IMR-90 (cell line): ENCODE measurements at regions not wholly inside any gene's neighbourhood (a gene's known extent, or its start where the extent isn't known, plus 50 kb on each side); places are given as distances from the start of the nearest gene placed in this dataset.

Source experiments
- ATAC-seq: fragments of 200-7000 bp; cut with Tn5 transposase; 2 replicates; pipeline ENCODE4 v1.9.1; 2020; ENCODE audit warnings: low read depth, mild to moderate bottlenecking, moderate library complexity
- BruUV-seq: library from RNA; stranded (reverse); fragments of 400-500 nt; replicated peaks from 2 replicates; lab custom pipeline; 2021; lab: Mats Ljungman, UMichigan
- CTCF ChIA-PET: fragments of 300-600 bp; formaldehyde crosslinking; extraction: SDS; loops from one replicate; lab custom pipeline; 2021; ENCODE audit warnings: antibody characterized with exemption; lab: Yijun Ruan, JAX
- POLR2A ChIA-PET: fragments of 300-600 bp; sonication (Branson Sonifier 250); formaldehyde crosslinking; loops from one replicate; lab custom pipeline; 2022; ENCODE audit warnings: antibody characterized with exemption; ENCODE audit not compliant: unreplicated experiment; lab: Charles Lee
- DNase-seq: peaks from one replicate; pipeline ENCODE4 v3.0.0; 2013
- H2AFZ ChIP-seq: replicated peaks from 2 replicates; pipeline ENCODE3; 2013; ENCODE audit warnings: low read length, mild to moderate bottlenecking; ENCODE audit not compliant: poor library complexity
- H2AK5ac ChIP-seq: 2 replicates; pipeline ENCODE4 v1.6.1; 2013; ENCODE audit warnings: low read depth, low read length, inconsistent platforms
- H2AK9ac ChIP-seq: replicated peaks from 2 replicates; pipeline ENCODE3; 2013; ENCODE audit warnings: mild to moderate bottlenecking, low read depth, low read length, moderate library complexity; ENCODE audit not compliant: poor library complexity
- H2BK120ac ChIP-seq: 2 replicates; pipeline ENCODE4 v1.6.1; 2013; ENCODE audit warnings: low read depth, low read length, inconsistent platforms
- H2BK15ac ChIP-seq: 3 replicates; pipeline ENCODE4 v1.6.1; 2013; ENCODE audit warnings: low read depth, low read length, inconsistent platforms
- H2BK20ac ChIP-seq: 2 replicates; pipeline ENCODE4 v1.6.1; 2013; ENCODE audit warnings: low read depth, mild to moderate bottlenecking, inconsistent platforms, low read length, moderate library complexity
- H2BK5ac ChIP-seq: 2 replicates; pipeline ENCODE4 v1.6.1; 2013; ENCODE audit warnings: mild to moderate bottlenecking, low read depth, low read length, inconsistent platforms; ENCODE audit not compliant: poor library complexity, severe bottlenecking
- H3K14ac ChIP-seq: replicated peaks from 2 replicates; pipeline ENCODE4 v1.6.1; 2013; ENCODE audit warnings: low read depth, low read length, inconsistent platforms
- H3K18ac ChIP-seq: 2 replicates; pipeline ENCODE4 v1.6.1; 2013; ENCODE audit warnings: low read depth, low read length, control low read depth
- H3K23ac ChIP-seq: 2 replicates; pipeline ENCODE4 v1.6.1; 2013; ENCODE audit warnings: low read depth, low read length, inconsistent platforms
- H3K27ac ChIP-seq: 2 replicates; pipeline ENCODE4 v1.5.1; 2013; ENCODE audit warnings: mild to moderate bottlenecking, control low read depth, low read length; ENCODE audit not compliant: insufficient read depth
- H3K27me3 ChIP-seq: 2 replicates; pipeline ENCODE4 v1.6.1; 2013; ENCODE audit warnings: low read length; ENCODE audit not compliant: control insufficient read depth, insufficient read depth
- H3K36me3 ChIP-seq: 2 replicates; pipeline ENCODE4 v1.6.1; 2013; ENCODE audit warnings: low read length, mixed read lengths; ENCODE audit not compliant: control insufficient read depth, insufficient read depth
- H3K4ac ChIP-seq: 2 replicates; pipeline ENCODE4 v1.6.1; 2013; ENCODE audit warnings: low read depth, low read length, inconsistent platforms
- H3K4me1 ChIP-seq: 2 replicates; pipeline ENCODE4 v1.6.1; 2013; ENCODE audit warnings: low read length, mixed read lengths; ENCODE audit not compliant: control insufficient read depth, insufficient read depth
- H3K4me2 ChIP-seq: 2 replicates; pipeline ENCODE4 v1.6.1; 2013; ENCODE audit warnings: low read depth, mild to moderate bottlenecking, control low read depth, low read length, moderate library complexity
- H3K4me3 ChIP-seq: 2 replicates; pipeline ENCODE4 v1.5.1; 2013; ENCODE audit warnings: low read depth, mild to moderate bottlenecking, control low read depth, low read length, moderate library complexity; ENCODE audit not compliant: insufficient read depth
- H3K56ac ChIP-seq: 2 replicates; pipeline ENCODE4 v1.6.1; 2013; ENCODE audit warnings: low read length, inconsistent platforms; ENCODE audit not compliant: insufficient read depth; ENCODE audit errors: extremely low read depth
- H3K79me1 ChIP-seq, 2 experiments: 2 replicates each; pipeline ENCODE4 v1.6.1; 2013; ENCODE audit warnings: low read length in 2 of 2, inconsistent platforms in 1 of 2, low read depth in 1 of 2
- H3K9ac ChIP-seq: 2 replicates; pipeline ENCODE4 v1.6.1; 2013; ENCODE audit warnings: low read depth, low read length, control low read depth
- H3K9me1 ChIP-seq: 2 replicates; pipeline ENCODE4 v1.6.1; 2013; ENCODE audit warnings: low read length, inconsistent platforms; ENCODE audit not compliant: insufficient read depth
- H3K9me3 ChIP-seq: 2 replicates; pipeline ENCODE4 v1.6.1; 2013; ENCODE audit warnings: low read length; ENCODE audit not compliant: control insufficient read depth, insufficient read depth
- H4K20me1 ChIP-seq: 2 replicates; pipeline ENCODE4 v1.6.1; 2013; ENCODE audit warnings: low read length, inconsistent platforms; ENCODE audit not compliant: insufficient read depth
- H4K5ac ChIP-seq: 2 replicates; pipeline ENCODE4 v1.6.1; 2013; ENCODE audit warnings: mild to moderate bottlenecking, low read depth, low read length, control low read depth
- H4K8ac ChIP-seq, 2 experiments: 2 replicates each; pipeline ENCODE4 v1.6.1; 2013; ENCODE audit warnings: low read depth in 2 of 2, low read length in 2 of 2, control low read depth in 1 of 2, inconsistent platforms in 1 of 2
- H4K91ac ChIP-seq: 2 replicates; pipeline ENCODE4 v1.6.1; 2013; ENCODE audit warnings: low read depth, low read length, inconsistent platforms; ENCODE audit not compliant: insufficient read depth
- BHLHE40 ChIP-seq: fragments of 150-350 bp; IDR thresholded peaks from 2 replicates; pipeline ENCODE4 v1.6.1; 2016; ENCODE audit warnings: mild to moderate bottlenecking, low read depth, low read length
- CEBPB ChIP-seq: IDR thresholded peaks from 2 replicates; pipeline ENCODE4 v1.6.1; 2012; ENCODE audit warnings: low read depth, low read length, improper control_type of control experiment
- CHD1 ChIP-seq: IDR thresholded peaks from 2 replicates; pipeline ENCODE4 v1.6.1; 2012; ENCODE audit warnings: low read depth, low read length, improper control_type of control experiment
- FOS ChIP-seq: fragments of 150-350 bp; IDR thresholded peaks from 2 replicates; pipeline ENCODE4 v1.6.1; 2016; ENCODE audit warnings: low read depth, low read length
- MAFK ChIP-seq: IDR thresholded peaks from 2 replicates; pipeline ENCODE4 v1.6.1; 2012; ENCODE audit warnings: low read depth, low read length, improper control_type of control experiment
- MAZ ChIP-seq: IDR thresholded peaks from 2 replicates; pipeline ENCODE4 v1.6.1; 2012; ENCODE audit warnings: low read depth, mild to moderate bottlenecking, low read length, improper control_type of control experiment, moderate library complexity, borderline replicate concordance
- MXI1 ChIP-seq: IDR thresholded peaks from 2 replicates; pipeline ENCODE4 v1.6.1; 2012; ENCODE audit warnings: low read depth, mild to moderate bottlenecking, low read length, moderate library complexity, borderline replicate concordance
- NFE2L2 ChIP-seq: fragments of 150-350 bp; IDR thresholded peaks from 2 replicates; pipeline ENCODE4 v1.6.1; 2016; ENCODE audit warnings: low read depth, mild to moderate bottlenecking, low read length
- POLR2A ChIP-seq: IDR thresholded peaks from 2 replicates; pipeline ENCODE4 v1.6.1; 2012; ENCODE audit warnings: mild to moderate bottlenecking, low read depth, low read length
- RAD21 ChIP-seq: IDR thresholded peaks from 2 replicates; pipeline ENCODE4 v1.6.1; 2012; ENCODE audit warnings: low read length, improper control_type of control experiment
- RCOR1 ChIP-seq: IDR thresholded peaks from 2 replicates; pipeline ENCODE4 v1.6.1; 2012; ENCODE audit warnings: mild to moderate bottlenecking, low read length, improper control_type of control experiment; ENCODE audit not compliant: insufficient replicate concordance
- RFX5 ChIP-seq: IDR thresholded peaks from 2 replicates; pipeline ENCODE4 v1.8.0; 2012; ENCODE audit warnings: low read depth, mild to moderate bottlenecking, low read length, moderate library complexity
- SMC3 ChIP-seq: fragments of 150-350 bp; IDR thresholded peaks from 2 replicates; pipeline ENCODE4 v1.6.1; 2016; ENCODE audit warnings: low read depth, mild to moderate bottlenecking, antibody characterized with exemption, low read length, moderate library complexity
- WGBS, 2 experiments: methylation state at CpG; one replicate each; pipeline versions ENCODE4 v1.1.5 to v1.1.7; 2013; ENCODE audit warnings: missing lambda C conversion rate in 2 of 2; ENCODE audit not compliant: insufficient read length in 1 of 2; ENCODE audit errors: extremely low coverage in 2 of 2; 5-methylcytosine and 5-hydroxymethylcytosine counted together
- dilution Hi-C: fragments of 300-500 bp; cut with HindIII; formaldehyde crosslinking; loops from one replicate; pipeline ENCODE4 v1.14.3; 2018; ENCODE audit warnings: low sequenced_read_pairs; ENCODE audit not compliant: unreplicated experiment
- in situ Hi-C: fragments of 300-500 bp; cut with MboI; formaldehyde crosslinking; loops from 3 replicates; pipeline ENCODE4 v1.14.3; 2019; ENCODE audit warnings: low sequenced_read_pairs, inconsistent platforms, mixed read lengths
- intact Hi-C: fragments of 100-400 bp; cut with micrococcal nuclease; formaldehyde crosslinking; loops from 2 replicates; pipeline ENCODE4 v1.10.0; 2022
- TF ChIP-seq, protein P1 (sequence below): fragments of 150-350 bp; IDR thresholded peaks from 2 replicates; pipeline ENCODE4 v1.6.1; 2017; ENCODE audit warnings: mild to moderate bottlenecking, antibody characterized with exemption, low read length, low read depth
- TF ChIP-seq, protein P2 (sequence below): conservative IDR thresholded peaks from 2 replicates; pipeline ENCODE4 v1.5.1; 2012; ENCODE audit warnings: mild to moderate bottlenecking, low read depth, low read length, improper control_type of control experiment
- TF ChIP-seq, protein P3 (sequence below): fragments of 150-350 bp; IDR thresholded peaks from 2 replicates; pipeline ENCODE4 v1.6.1; 2016; ENCODE audit warnings: low read depth, mild to moderate bottlenecking, low read length, moderate library complexity, borderline replicate concordance

DNA sequence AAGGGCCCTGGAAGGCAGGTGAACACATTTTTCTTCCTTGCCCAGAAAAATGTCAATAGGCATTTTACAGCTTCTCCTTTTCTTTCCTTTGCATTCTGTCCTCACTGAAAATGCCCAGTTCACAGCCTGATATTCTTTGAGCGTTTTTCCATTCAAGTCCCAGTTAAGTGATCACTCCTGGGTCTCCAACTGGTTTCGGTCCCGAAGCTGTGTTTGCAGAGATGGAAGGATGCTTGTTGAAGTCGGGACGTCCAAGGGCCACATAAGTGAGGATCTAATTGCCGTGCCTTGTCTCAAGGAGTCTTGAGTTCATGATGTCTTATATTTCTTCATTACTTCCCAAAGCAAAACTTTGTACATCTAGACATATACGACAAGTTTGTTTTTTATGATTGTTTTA, 208.7 kb upstream of the PRKCQ start:
- Histone ChIP-seq H3K27ac (no peak overlapping the region), H3K4me1 (peaks cover 7% of the 10 kb centered on the region), H3K23ac (no peak overlapping the region), H2BK5ac (no peak overlapping the region), H2BK120ac (no peak overlapping the region), H4K91ac (no peak overlapping the region), H3K9me3 (no peaks in the 10 kb centered on the region), H2AK9ac (no peak overlapping the region), H3K36me3 (no peaks in the 10 kb centered on the region), H3K9ac (no peak overlapping the region), H3K4ac (no peak overlapping the region), H3K4me3 (no peak overlapping the region), H3K79me1 (no peaks in the 10 kb centered on the region; a peak in 1 of 4 replicates), H4K20me1 (no peaks in the 10 kb centered on the region), H4K5ac (no peak overlapping the region), H3K56ac (no peak overlapping the region), H4K8ac (no peak overlapping the region), H3K27me3 (no peaks in the 10 kb centered on the region), H2BK15ac (no peak overlapping the region), H3K9me1 (peaks cover 12% of the 10 kb centered on the region), H3K4me2 (no peak overlapping the region), H3K14ac (no peak overlapping the region), H2AFZ (no peak overlapping the region), H2BK20ac (no peak overlapping the region), H3K18ac (no peak overlapping the region), H2AK5ac (no peak overlapping the region)
- ATAC-seq: no peak
- CTCF ChIA-PET: no interaction called here
- intact Hi-C loops: loop anchor here (5.0 to 10.0 kb wide), 2 partner anchors 106 to 476 kb away; no protein-coding TSS in a partner anchor
- POLR2A ChIA-PET: no interaction called here
- BruUV-seq: no TSS peak
- TF ChIP-seq MAFK (no peak), RAD21 (no peak), FOS (no peak), NFE2L2 (no peak), MAZ (no peak), MXI1 (no peak), CHD1 (no peak), RFX5 (no peak), RCOR1 (no peak), CEBPB (no peak), BHLHE40 (no peak), POLR2A (no peak), SMC3 (no peak)
- TF ChIP-seq, protein P1, sequence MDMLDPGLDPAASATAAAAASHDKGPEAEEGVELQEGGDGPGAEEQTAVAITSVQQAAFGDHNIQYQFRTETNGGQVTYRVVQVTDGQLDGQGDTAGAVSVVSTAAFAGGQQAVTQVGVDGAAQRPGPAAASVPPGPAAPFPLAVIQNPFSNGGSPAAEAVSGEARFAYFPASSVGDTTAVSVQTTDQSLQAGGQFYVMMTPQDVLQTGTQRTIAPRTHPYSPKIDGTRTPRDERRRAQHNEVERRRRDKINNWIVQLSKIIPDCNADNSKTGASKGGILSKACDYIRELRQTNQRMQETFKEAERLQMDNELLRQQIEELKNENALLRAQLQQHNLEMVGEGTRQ: no peak
- TF ChIP-seq, protein P2, sequence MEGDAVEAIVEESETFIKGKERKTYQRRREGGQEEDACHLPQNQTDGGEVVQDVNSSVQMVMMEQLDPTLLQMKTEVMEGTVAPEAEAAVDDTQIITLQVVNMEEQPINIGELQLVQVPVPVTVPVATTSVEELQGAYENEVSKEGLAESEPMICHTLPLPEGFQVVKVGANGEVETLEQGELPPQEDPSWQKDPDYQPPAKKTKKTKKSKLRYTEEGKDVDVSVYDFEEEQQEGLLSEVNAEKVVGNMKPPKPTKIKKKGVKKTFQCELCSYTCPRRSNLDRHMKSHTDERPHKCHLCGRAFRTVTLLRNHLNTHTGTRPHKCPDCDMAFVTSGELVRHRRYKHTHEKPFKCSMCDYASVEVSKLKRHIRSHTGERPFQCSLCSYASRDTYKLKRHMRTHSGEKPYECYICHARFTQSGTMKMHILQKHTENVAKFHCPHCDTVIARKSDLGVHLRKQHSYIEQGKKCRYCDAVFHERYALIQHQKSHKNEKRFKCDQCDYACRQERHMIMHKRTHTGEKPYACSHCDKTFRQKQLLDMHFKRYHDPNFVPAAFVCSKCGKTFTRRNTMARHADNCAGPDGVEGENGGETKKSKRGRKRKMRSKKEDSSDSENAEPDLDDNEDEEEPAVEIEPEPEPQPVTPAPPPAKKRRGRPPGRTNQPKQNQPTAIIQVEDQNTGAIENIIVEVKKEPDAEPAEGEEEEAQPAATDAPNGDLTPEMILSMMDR: no peak
- TF ChIP-seq, protein P3, sequence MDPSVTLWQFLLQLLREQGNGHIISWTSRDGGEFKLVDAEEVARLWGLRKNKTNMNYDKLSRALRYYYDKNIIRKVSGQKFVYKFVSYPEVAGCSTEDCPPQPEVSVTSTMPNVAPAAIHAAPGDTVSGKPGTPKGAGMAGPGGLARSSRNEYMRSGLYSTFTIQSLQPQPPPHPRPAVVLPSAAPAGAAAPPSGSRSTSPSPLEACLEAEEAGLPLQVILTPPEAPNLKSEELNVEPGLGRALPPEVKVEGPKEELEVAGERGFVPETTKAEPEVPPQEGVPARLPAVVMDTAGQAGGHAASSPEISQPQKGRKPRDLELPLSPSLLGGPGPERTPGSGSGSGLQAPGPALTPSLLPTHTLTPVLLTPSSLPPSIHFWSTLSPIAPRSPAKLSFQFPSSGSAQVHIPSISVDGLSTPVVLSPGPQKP: no peak
- dilution Hi-C loops: no loop called here
- no peak for DNase-seq
- in situ Hi-C loops: loop anchor here (10.0 kb wide), 1 partner anchor 626 kb away; the partner anchor contains the start of gene SFMBT2
- no CpG with 5 or more reads among the region's 7 CpGs for WGBS, 2 experiments
